Caco-2 (cell line): ENCODE measurements at regions not wholly inside any gene's neighbourhood (a gene's known extent, or its start where the extent isn't known, plus 50 kb on each side); places are given as distances from the start of the nearest gene placed in this dataset.
"Not testable (repeated sequence)": the region's sequence is repeated elsewhere in the genome, so short reads cannot be mapped to it uniquely, and the experiment has no call there.

Experiments used
- BruUV-seq: library from RNA; stranded (reverse); fragments of 400-500 nt; replicated peaks from 2 replicates; lab custom pipeline; 2021; lab: Mats Ljungman, UMichigan
- CTCF ChIA-PET: fragments of 300-600 bp; sonication (Branson Sonifier 250); formaldehyde crosslinking; loops from one replicate; lab custom pipeline; 2022; ENCODE audit warnings: antibody characterized with exemption; lab: Charles Lee
- POLR2A ChIA-PET: fragments of 300-600 bp; sonication (Branson Sonifier 250); formaldehyde crosslinking; loops from one replicate; lab custom pipeline; 2022; ENCODE audit warnings: antibody characterized with exemption; lab: Charles Lee
- DNase-seq, 2 experiments: peaks; one replicate each; pipeline versions ENCODE4 v3.0.0 to v3.0.0-alpha.2; 2020 to 2022
- H3K27me3 ChIP-seq: replicated peaks from 2 replicates; pipeline ENCODE4 v1.6.0; 2011; ENCODE audit warnings: low read length; ENCODE audit not compliant: control insufficient read depth, insufficient read depth
- H3K36me3 ChIP-seq: 2 replicates; pipeline ENCODE4 v1.5.1; 2011; ENCODE audit warnings: low read length; ENCODE audit not compliant: control insufficient read depth, insufficient read depth
- H3K4me1 ChIP-seq: fragments of 250-450 bp; sonication (Bioruptor Pico); 2 replicates; pipeline ENCODE4 v1.5.1; 2020; ENCODE audit warnings: mild to moderate bottlenecking
- H3K4me3 ChIP-seq: 2 replicates; pipeline ENCODE4 v1.5.1; 2011; ENCODE audit warnings: low read depth, mild to moderate bottlenecking, control low read depth, low read length
- H3K9me3 ChIP-seq: fragments of 250-450 bp; sonication (Bioruptor Pico); 2 replicates; pipeline ENCODE4 v1.5.1; 2020; ENCODE audit warnings: mild to moderate bottlenecking, moderate library complexity
- H3K27ac Mint-ChIP-seq: one replicate; pipeline ENCODE4 v1.8.0; 2022; ENCODE audit warnings: mixed read lengths; ENCODE audit not compliant: unreplicated experiment
- H3K27me3 Mint-ChIP-seq: one replicate; pipeline ENCODE4 v1.8.0; 2022; ENCODE audit warnings: mixed read lengths; ENCODE audit not compliant: insufficient read depth, unreplicated experiment
- H3K36me3 Mint-ChIP-seq: one replicate; pipeline ENCODE4 v1.8.0; 2022; ENCODE audit warnings: mild to moderate bottlenecking, mixed read lengths; ENCODE audit not compliant: insufficient read depth, unreplicated experiment
- H3K4me1 Mint-ChIP-seq: one replicate; pipeline ENCODE4 v1.8.0; 2022; ENCODE audit warnings: low read depth, mixed read lengths; ENCODE audit not compliant: unreplicated experiment
- H3K4me3 Mint-ChIP-seq: one replicate; pipeline ENCODE4 v1.8.0; 2022; ENCODE audit warnings: mild to moderate bottlenecking, moderate library complexity, mixed read lengths; ENCODE audit not compliant: unreplicated experiment
- H3K9me3 Mint-ChIP-seq: one replicate; pipeline ENCODE4 v1.8.0; 2022; ENCODE audit warnings: mixed read lengths; ENCODE audit not compliant: unreplicated experiment
- CTCF ChIP-seq, 2 experiments: fragments of 200-600 bp in 1 of 2; IDR thresholded peaks; 1 replicate in 1 of 2; 2 replicates in 1 of 2; pipeline versions ENCODE4 v1.5.1 to v1.8.0; 2011 to 2022; ENCODE audit warnings: antibody characterized with exemption in 1 of 2, control low read depth in 1 of 2, inconsistent platforms in 1 of 2, low read depth in 1 of 2, low read length in 1 of 2, mild to moderate bottlenecking in 1 of 2, moderate library complexity in 1 of 2; ENCODE audit not compliant: insufficient read depth in 1 of 2, severe bottlenecking in 1 of 2, unreplicated experiment in 1 of 2
- intact Hi-C: fragments of 100-400 bp; cut with micrococcal nuclease; formaldehyde crosslinking; loops from one replicate; pipeline ENCODE4 v1.10.0; 2022; ENCODE audit not compliant: unreplicated experiment

- no peaks in the 10 kb centered on the region for H3K4me1 Mint-ChIP-seq
- H3K36me3 ChIP-seq: no peaks in the 10 kb centered on the region
- no TSS peak for BruUV-seq
- ChIA-PET CTCF (no interaction called here), POLR2A (no interaction called here)
- no peaks in the 10 kb centered on the region for H3K27me3 Mint-ChIP-seq
- H3K4me3 ChIP-seq: no peak overlapping the region
- H3K27me3 ChIP-seq: no peaks in the 10 kb centered on the region
- no peaks in the 10 kb centered on the region for H3K9me3 ChIP-seq
- intact Hi-C loops: no loop called here
- no peaks in the 10 kb centered on the region for H3K36me3 Mint-ChIP-seq
- H3K4me3 Mint-ChIP-seq: no peak overlapping the region
- no peak for DNase-seq
- TF ChIP-seq CTCF (IDR thresholded peaks at IDR 0.05; ENCODE audit: insufficient read depth in 1 of 2, low read depth in 1 of 2, low read length in 1 of 2, severe bottlenecking in 1 of 2, unreplicated experiment in 1 of 2): no peak
- no peaks in the 10 kb centered on the region for H3K9me3 Mint-ChIP-seq
- H3K4me1 ChIP-seq: no peaks in the 10 kb centered on the region
- H3K27ac Mint-ChIP-seq: no peak overlapping the region
Measured at GRCh38 chr3:163508206-163508605, 1570.1 kb downstream of the SI start.

- no peak for DNase-seq
- CTCF ChIA-PET: no interaction called here
- H3K27me3 Mint-ChIP-seq: no peaks in the 10 kb centered on the region
- Histone ChIP-seq H3K4me3 (no peak overlapping the region), H3K27me3 (no peaks in the 10 kb centered on the region), H3K36me3 (no peaks in the 10 kb centered on the region), H3K4me1 (no peaks in the 10 kb centered on the region), H3K9me3 (no peaks in the 10 kb centered on the region)
- H3K27ac Mint-ChIP-seq: no peak overlapping the region
- no peak for TF ChIP-seq CTCF (IDR thresholded peaks at IDR 0.05; ENCODE audit: insufficient read depth in 1 of 2, low read depth in 1 of 2, low read length in 1 of 2, severe bottlenecking in 1 of 2, unreplicated experiment in 1 of 2)
- H3K4me1 Mint-ChIP-seq: no peaks in the 10 kb centered on the region
- BruUV-seq: no TSS peak
- intact Hi-C loops: no loop called here
- no peaks in the 10 kb centered on the region for H3K9me3 Mint-ChIP-seq
- POLR2A ChIA-PET: no interaction called here
- no peaks in the 10 kb centered on the region for H3K36me3 Mint-ChIP-seq
- no peak overlapping the region for H3K4me3 Mint-ChIP-seq
Measured at GRCh38 chr3:163504974-163505373, 1573.3 kb downstream of the SI start.

DNA sequence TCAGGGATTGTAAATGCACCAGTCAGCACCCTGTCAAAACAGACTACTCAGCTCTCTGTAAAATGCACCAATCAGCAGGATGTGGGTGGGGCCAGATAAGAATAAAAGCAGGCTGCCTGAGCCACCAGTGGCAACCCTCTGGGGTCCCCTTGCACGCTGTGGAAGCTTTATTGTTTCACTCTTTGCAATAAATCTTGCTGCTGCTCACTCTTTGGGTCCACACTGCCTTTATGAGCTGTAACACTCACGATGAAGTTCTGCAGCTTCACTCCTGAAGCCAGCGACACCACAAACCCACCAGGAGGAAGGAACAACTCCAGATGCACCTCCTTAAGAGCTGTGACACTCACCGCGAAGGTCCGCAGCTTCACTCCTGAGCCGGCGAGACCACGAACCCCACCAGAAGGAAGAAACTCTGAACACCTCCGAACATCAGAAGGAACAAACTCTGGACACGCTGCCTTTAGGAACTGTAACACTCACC is 1578.5 kb downstream of the SI start:
- H3K4me3 ChIP-seq, H3K4me3 Mint-ChIP-seq, DNase-seq, H3K27me3 Mint-ChIP-seq, H3K36me3 Mint-ChIP-seq, CTCF ChIA-PET, H3K9me3 ChIP-seq, H3K27ac Mint-ChIP-seq, BruUV-seq, H3K4me1 ChIP-seq, H3K4me1 Mint-ChIP-seq, H3K36me3 ChIP-seq, intact Hi-C loops, H3K27me3 ChIP-seq, POLR2A ChIA-PET, H3K9me3 Mint-ChIP-seq: not testable (repeated sequence)

DNA sequence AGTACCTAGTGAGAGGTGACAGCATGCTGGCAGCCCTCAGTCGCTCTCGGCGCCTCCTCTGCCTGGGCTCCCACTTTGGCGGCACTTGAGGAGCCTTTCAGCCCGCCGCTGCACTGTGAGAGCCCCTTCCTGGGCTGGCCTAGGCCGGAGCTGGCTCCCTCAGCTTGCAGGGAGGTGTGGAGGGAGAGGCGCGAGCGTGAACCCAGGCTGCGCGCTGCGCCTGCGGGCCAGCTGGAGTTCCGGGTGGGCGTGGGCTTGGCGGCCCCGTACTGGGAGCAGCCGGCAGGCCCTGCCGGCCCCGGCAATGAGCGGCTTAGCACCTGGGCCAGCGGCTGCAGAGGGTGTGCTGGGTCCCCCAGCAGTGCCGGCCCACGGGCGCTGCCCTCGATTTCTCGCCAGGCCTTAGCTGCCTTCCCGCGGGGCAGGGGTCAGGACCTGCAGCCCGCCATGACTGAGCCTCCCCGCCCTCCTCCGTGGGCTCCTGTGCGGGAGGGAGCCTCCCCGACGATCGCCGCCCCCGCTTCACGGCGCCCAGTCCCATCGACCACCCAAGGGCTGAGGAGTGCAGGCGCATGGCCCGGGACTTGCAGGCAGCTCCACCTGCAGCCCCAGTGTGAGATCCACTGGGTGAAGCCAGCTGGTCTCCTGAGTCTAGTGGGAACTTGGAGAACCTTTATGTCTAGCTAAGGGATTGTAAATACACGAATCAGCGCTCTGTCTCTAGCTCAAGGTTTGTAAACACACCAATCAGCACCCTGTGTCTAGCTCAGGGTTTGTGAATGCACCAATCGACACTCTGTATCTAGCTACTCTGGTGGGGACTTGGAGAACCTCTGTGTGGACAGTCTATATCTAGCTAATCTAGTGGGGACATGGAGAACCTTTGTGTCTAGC is 1579.2 kb downstream of the SI start:
- H3K36me3 ChIP-seq, H3K4me1 ChIP-seq, H3K4me3 Mint-ChIP-seq, H3K9me3 Mint-ChIP-seq, H3K27me3 Mint-ChIP-seq, BruUV-seq, CTCF ChIA-PET, DNase-seq, H3K36me3 Mint-ChIP-seq, intact Hi-C loops, H3K4me3 ChIP-seq, H3K4me1 Mint-ChIP-seq, H3K27me3 ChIP-seq, H3K9me3 ChIP-seq, POLR2A ChIA-PET, H3K27ac Mint-ChIP-seq: not testable (repeated sequence)
